DND-41 (cell line): ENCODE measurements at regions not wholly inside any gene's neighbourhood (a gene's known extent, or its start where the extent isn't known, plus 50 kb on each side); places are given as distances from the start of the nearest gene placed in this dataset.

ENCODE experiments used
- ATAC-seq: fragments of 200-7000 bp; cut with Tn5 transposase; 3 replicates; pipeline ENCODE4 v1.9.1; 2021; ENCODE audit warnings: low read depth; ENCODE audit not compliant: insufficient read depth
- DNase-seq: peaks from one replicate; pipeline ENCODE4 v3.0.0-alpha.2; 2020
- H2AFZ ChIP-seq: 2 replicates; pipeline ENCODE4 v1.6.0; 2012; ENCODE audit warnings: low read depth, low read length
- H3K27ac ChIP-seq: 2 replicates; pipeline ENCODE4 v1.5.1; 2012; ENCODE audit warnings: low read length, inconsistent platforms
- H3K27me3 ChIP-seq: fragments of 200-600 bp; sonication (generic); 2 replicates; pipeline ENCODE4 v1.6.0; 2012; ENCODE audit warnings: low read length, mild to moderate bottlenecking, inconsistent platforms; ENCODE audit not compliant: insufficient read depth, poor library complexity
- H3K36me3 ChIP-seq: 2 replicates; pipeline ENCODE4 v1.5.1; 2012; ENCODE audit warnings: low read length, inconsistent platforms; ENCODE audit not compliant: insufficient read depth
- H3K4me1 ChIP-seq: 2 replicates; pipeline ENCODE4 v1.5.1; 2012; ENCODE audit warnings: mild to moderate bottlenecking, low read length; ENCODE audit not compliant: insufficient read depth
- H3K4me2 ChIP-seq: 2 replicates; pipeline ENCODE4 v1.6.0; 2012; ENCODE audit warnings: mild to moderate bottlenecking, moderate library complexity, low read length, inconsistent platforms; ENCODE audit not compliant: insufficient read depth
- H3K4me3 ChIP-seq, 2 experiments: fragments of 200-600 bp in 1 of 2; shearing (Covaris generic) in 1 of 2; 2 replicates each; pipeline ENCODE4 v1.5.1; 2012 to 2016; ENCODE audit warnings: inconsistent platforms in 2 of 2, low read length in 2 of 2, mild to moderate bottlenecking in 2 of 2, low read depth in 1 of 2, moderate library complexity in 1 of 2
- H3K79me2 ChIP-seq: 2 replicates; pipeline ENCODE4 v1.6.0; 2012; ENCODE audit warnings: low read length, inconsistent platforms; ENCODE audit not compliant: insufficient read depth
- H3K9ac ChIP-seq: 2 replicates; pipeline ENCODE4 v1.6.0; 2012; ENCODE audit warnings: low read depth, mild to moderate bottlenecking, inconsistent platforms, low read length, moderate library complexity
- H3K9me3 ChIP-seq: 2 replicates; pipeline ENCODE4 v1.5.1; 2012; ENCODE audit warnings: low read length, moderate library complexity, mild to moderate bottlenecking, inconsistent platforms; ENCODE audit not compliant: insufficient read depth, severe bottlenecking
- H4K20me1 ChIP-seq: 2 replicates; pipeline ENCODE4 v1.6.0; 2012; ENCODE audit warnings: low read length; ENCODE audit not compliant: insufficient read depth
- EZH2 ChIP-seq: IDR thresholded peaks from 3 replicates; pipeline ENCODE4 v1.6.1; 2012; ENCODE audit warnings: borderline replicate concordance, low read depth, mild to moderate bottlenecking, moderate library complexity, low read length, inconsistent platforms; ENCODE audit not compliant: severe bottlenecking
- TF ChIP-seq, protein P1 (sequence below): IDR thresholded peaks from 2 replicates; pipeline ENCODE4 v1.5.1; 2012; ENCODE audit warnings: borderline replicate concordance, low read length, moderate library complexity, mild to moderate bottlenecking; ENCODE audit not compliant: poor library complexity, severe bottlenecking; ENCODE audit errors: extremely low read depth

DNA sequence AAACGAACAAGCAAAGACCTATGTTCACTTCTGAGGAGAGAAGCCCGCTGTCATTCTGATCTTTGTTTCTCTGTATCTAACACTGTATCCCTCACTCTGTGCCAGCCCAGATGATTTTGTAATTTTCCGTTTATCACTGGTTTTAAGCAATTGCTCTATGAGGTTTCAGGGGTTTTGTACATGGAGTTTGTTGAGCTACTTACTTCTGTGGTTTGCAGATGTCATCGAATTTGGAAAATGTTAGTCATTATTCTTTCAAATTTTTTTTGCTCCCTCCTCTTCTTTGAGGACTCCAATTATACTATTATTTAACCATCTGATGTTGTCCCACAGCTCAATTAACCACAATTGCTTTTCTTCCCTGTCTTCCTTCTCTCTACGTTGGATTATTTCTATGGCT lies 650.9 kb upstream of the IGFBP3 start:
- Histone ChIP-seq H3K36me3 (no peaks in the 10 kb centered on the region), H3K9me3 (no peaks in the 10 kb centered on the region), H4K20me1 (no peaks in the 10 kb centered on the region), H3K4me1 (no peaks in the 10 kb centered on the region), H3K4me2 (no peak overlapping the region), H3K27me3 (no peaks in the 10 kb centered on the region), H3K4me3 (no peak overlapping the region), H3K79me2 (no peaks in the 10 kb centered on the region), H3K9ac (no peak overlapping the region), H2AFZ (no peak overlapping the region), H3K27ac (no peak overlapping the region)
- DNase-seq (no peak), ATAC-seq (no peak)
- no peak for TF ChIP-seq EZH2
- TF ChIP-seq, protein P1, sequence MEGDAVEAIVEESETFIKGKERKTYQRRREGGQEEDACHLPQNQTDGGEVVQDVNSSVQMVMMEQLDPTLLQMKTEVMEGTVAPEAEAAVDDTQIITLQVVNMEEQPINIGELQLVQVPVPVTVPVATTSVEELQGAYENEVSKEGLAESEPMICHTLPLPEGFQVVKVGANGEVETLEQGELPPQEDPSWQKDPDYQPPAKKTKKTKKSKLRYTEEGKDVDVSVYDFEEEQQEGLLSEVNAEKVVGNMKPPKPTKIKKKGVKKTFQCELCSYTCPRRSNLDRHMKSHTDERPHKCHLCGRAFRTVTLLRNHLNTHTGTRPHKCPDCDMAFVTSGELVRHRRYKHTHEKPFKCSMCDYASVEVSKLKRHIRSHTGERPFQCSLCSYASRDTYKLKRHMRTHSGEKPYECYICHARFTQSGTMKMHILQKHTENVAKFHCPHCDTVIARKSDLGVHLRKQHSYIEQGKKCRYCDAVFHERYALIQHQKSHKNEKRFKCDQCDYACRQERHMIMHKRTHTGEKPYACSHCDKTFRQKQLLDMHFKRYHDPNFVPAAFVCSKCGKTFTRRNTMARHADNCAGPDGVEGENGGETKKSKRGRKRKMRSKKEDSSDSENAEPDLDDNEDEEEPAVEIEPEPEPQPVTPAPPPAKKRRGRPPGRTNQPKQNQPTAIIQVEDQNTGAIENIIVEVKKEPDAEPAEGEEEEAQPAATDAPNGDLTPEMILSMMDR: no peak

DNA sequence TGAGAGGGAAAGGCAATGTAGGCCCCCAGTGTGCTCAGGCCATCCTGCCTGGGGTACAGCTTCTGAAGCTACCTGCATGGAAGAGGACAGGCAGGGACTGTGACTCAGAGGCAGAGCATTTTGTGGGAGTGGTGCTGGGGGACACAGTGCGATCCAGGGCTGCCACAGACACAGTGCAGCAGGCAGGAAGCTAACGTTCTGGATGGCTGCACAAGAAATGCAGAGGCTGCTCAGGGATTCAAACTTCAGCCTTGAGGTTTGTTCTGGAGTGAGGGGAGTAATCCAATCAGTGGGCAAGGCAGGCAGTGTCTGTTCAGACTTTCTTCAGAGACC lies 648.0 kb upstream of the IGFBP3 start:
- no peak for DNase-seq
- H4K20me1 ChIP-seq: no peaks in the 10 kb centered on the region
- H2AFZ ChIP-seq: no peak overlapping the region
- H3K79me2 ChIP-seq: no peaks in the 10 kb centered on the region
- no peak for TF ChIP-seq EZH2
- TF ChIP-seq, protein P1: no peak
- ATAC-seq: no peak
- H3K4me1 ChIP-seq: no peaks in the 10 kb centered on the region
- H3K9ac ChIP-seq: no peak overlapping the region
- H3K36me3 ChIP-seq: no peaks in the 10 kb centered on the region
- H3K4me3 ChIP-seq: no peak overlapping the region
- H3K27me3 ChIP-seq: no peaks in the 10 kb centered on the region
- no peak overlapping the region for H3K27ac ChIP-seq
- no peak overlapping the region for H3K4me2 ChIP-seq
- no peaks in the 10 kb centered on the region for H3K9me3 ChIP-seq

DNA sequence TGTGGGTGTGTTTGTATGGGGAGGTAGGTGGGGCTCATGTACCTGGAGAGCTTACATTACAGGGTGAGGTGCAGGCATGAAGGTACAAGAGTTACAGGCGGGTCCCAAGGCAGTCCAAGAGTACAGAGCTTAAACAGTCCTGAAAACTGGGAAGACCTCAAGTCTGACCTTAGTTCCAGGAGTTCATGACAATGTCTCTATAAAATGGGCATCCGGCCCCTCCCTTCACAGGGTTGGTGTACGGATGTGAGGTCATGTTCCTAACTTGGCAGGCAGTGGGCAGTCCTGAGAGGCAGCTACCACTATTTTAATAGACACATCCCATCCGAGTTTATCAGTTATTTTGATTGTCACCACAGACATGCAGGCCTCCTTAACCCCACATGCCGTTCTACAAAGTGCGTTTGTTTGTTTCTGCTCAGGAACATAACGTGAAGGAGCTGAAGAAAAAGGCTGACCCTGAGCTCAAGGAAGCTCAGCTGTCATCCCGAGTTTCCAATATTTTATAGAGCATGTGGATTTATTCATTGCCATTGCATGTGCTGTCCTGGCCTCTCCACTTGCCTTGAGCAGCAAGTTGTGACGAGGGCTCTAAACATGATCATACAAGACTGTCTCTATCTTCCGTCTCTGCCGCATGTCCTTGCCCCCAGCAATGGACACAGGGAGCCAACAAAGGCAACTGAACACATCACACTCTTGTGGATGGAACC lies 647.5 kb upstream of the IGFBP3 start:
- Histone ChIP-seq H3K9ac (no peak overlapping the region), H3K27ac (no peak overlapping the region), H3K79me2 (no peaks in the 10 kb centered on the region), H3K27me3 (no peaks in the 10 kb centered on the region), H2AFZ (no peak overlapping the region), H3K4me2 (no peak overlapping the region), H3K4me3 (no peak overlapping the region), H3K4me1 (no peaks in the 10 kb centered on the region), H3K36me3 (no peaks in the 10 kb centered on the region), H4K20me1 (no peaks in the 10 kb centered on the region), H3K9me3 (no peaks in the 10 kb centered on the region)
- DNase-seq (no peak), ATAC-seq (no peak)
- no peak for TF ChIP-seq EZH2
- TF ChIP-seq, protein P1: no peak

DNA sequence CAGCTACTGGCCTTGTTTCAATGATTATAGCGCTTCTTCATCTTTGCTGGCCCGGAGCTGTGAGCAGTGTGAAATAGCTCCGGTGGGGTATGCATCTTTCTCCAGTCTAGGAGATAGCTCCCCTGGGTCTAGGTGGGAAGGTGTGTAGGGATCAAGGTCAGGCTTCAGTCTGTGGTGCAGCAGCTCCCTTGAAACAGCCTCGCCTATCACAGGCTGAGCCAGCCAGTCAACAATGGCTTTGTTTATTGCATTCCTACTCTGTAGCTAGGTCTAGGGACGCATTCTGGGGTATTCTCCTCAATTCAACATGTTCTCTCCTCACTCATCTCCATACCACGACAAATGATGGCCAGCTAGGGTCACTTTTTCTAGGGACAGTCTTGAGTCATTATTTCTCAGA lies 646.8 kb upstream of the IGFBP3 start:
- no peak for DNase-seq
- H3K27ac ChIP-seq: no peak overlapping the region
- H3K4me3 ChIP-seq: no peak overlapping the region
- no peak overlapping the region for H3K4me2 ChIP-seq
- no peaks in the 10 kb centered on the region for H3K9me3 ChIP-seq
- no peak overlapping the region for H3K9ac ChIP-seq
- no peaks in the 10 kb centered on the region for H3K79me2 ChIP-seq
- H4K20me1 ChIP-seq: no peaks in the 10 kb centered on the region
- H3K4me1 ChIP-seq: no peaks in the 10 kb centered on the region
- ATAC-seq: no peak
- H3K36me3 ChIP-seq: no peaks in the 10 kb centered on the region
- H3K27me3 ChIP-seq: no peaks in the 10 kb centered on the region
- H2AFZ ChIP-seq: no peak overlapping the region
- TF ChIP-seq, protein P1: no peak
- TF ChIP-seq EZH2: no peak
